H1 (cell line): ENCODE measurements at regions not wholly inside any gene's neighbourhood (a gene's known extent, or its start where the extent isn't known, plus 50 kb on each side); places are given as distances from the start of the nearest gene placed in this dataset.

Experiments
- CTCF ChIA-PET: fragments of 300-600 bp; sonication (Branson Sonifier 250); formaldehyde crosslinking; loops from one replicate; lab custom pipeline; 2021; ENCODE audit not compliant: partially characterized antibody; lab: Charles Lee
- POLR2A ChIA-PET: fragments of 300-600 bp; sonication (Branson Sonifier 250); formaldehyde crosslinking; loops from one replicate; lab custom pipeline; 2021; ENCODE audit warnings: inconsistent platforms; ENCODE audit not compliant: partially characterized antibody; lab: Charles Lee
- DNase-seq, 2 experiments: peaks; one replicate each; pipeline versions ENCODE4 v3.0.0 to v3.0.0-alpha.2; 2010 to 2022; ENCODE audit warnings: low spot score in 2 of 2, low read depth in 1 of 2, mixed read lengths in 1 of 2
- FAIRE-seq: peaks from 2 replicates; lab custom pipeline; 2011; peaks lifted over from hg19 to GRCh38; lab: Jason Lieb, UNC
- H2AFZ ChIP-seq: 2 replicates; pipeline ENCODE4 v1.8.1; 2012; ENCODE audit warnings: low read length, inconsistent platforms
- H2AK5ac ChIP-seq: 2 replicates; pipeline ENCODE4 v1.6.1; 2013; ENCODE audit warnings: low read depth, low read length
- H2BK120ac ChIP-seq: replicated peaks from 2 replicates; pipeline ENCODE3; 2013; ENCODE audit warnings: low read depth, low read length, inconsistent platforms
- H2BK12ac ChIP-seq: 2 replicates; pipeline ENCODE4 v1.6.1; 2013; ENCODE audit warnings: low read depth, low read length
- H2BK15ac ChIP-seq: 2 replicates; pipeline ENCODE4 v1.6.1; 2013; ENCODE audit warnings: low read length
- H2BK20ac ChIP-seq: 2 replicates; pipeline ENCODE4 v1.6.1; 2013; ENCODE audit warnings: low read length
- H2BK5ac ChIP-seq: 2 replicates; pipeline ENCODE4 v1.6.1; 2013; ENCODE audit warnings: low read depth, low read length
- H3K14ac ChIP-seq: 2 replicates; pipeline ENCODE4 v1.6.1; 2013; ENCODE audit warnings: inconsistent platforms; ENCODE audit not compliant: insufficient read length
- H3K18ac ChIP-seq: 2 replicates; pipeline ENCODE4 v1.6.1; 2013; ENCODE audit warnings: low read length; ENCODE audit errors: extremely low read depth
- H3K23ac ChIP-seq: 2 replicates; pipeline ENCODE4 v1.6.1; 2013; ENCODE audit warnings: inconsistent platforms; ENCODE audit not compliant: insufficient read length
- H3K23me2 ChIP-seq: 2 replicates; pipeline ENCODE4 v1.6.1; 2013; ENCODE audit warnings: low read depth, low read length
- H3K27ac ChIP-seq: 2 replicates; pipeline ENCODE4 v1.6.1; 2011; ENCODE audit warnings: low read depth, low read length, inconsistent platforms
- H3K27me3 ChIP-seq, 4 experiments: replicated peaks in 1 of 4; 1 replicate in 1 of 4; 2 replicates in 3 of 4; pipeline versions ENCODE4 v1.6.1 to v1.8.1; 2011 to 2013; ENCODE audit warnings: low read length in 3 of 4, mild to moderate bottlenecking in 3 of 4, inconsistent platforms in 2 of 4, mixed read lengths in 2 of 4, moderate library complexity in 1 of 4; ENCODE audit not compliant: control insufficient read depth in 3 of 4, insufficient read depth in 3 of 4; ENCODE audit errors: extremely low read depth in 1 of 4
- H3K36me3 ChIP-seq, 4 experiments: 2 replicates each; pipeline versions ENCODE4 v1.6.1 to v1.8.1; 2011 to 2013; ENCODE audit warnings: mild to moderate bottlenecking in 4 of 4, low read length in 3 of 4, moderate library complexity in 2 of 4, control low read depth in 1 of 4, inconsistent platforms in 1 of 4; ENCODE audit not compliant: insufficient read depth in 4 of 4, control insufficient read depth in 2 of 4
- H3K4ac ChIP-seq: replicated peaks from 2 replicates; pipeline ENCODE3; 2013; ENCODE audit warnings: low read length, low read depth, mixed read lengths, inconsistent platforms; ENCODE audit not compliant: insufficient read length
- H3K4me1 ChIP-seq, 4 experiments: replicated peaks in 1 of 4; 1 replicate in 1 of 4; 2 replicates in 3 of 4; pipeline versions ENCODE4 v1.6.1 to v1.8.1; 2011 to 2013; ENCODE audit warnings: low read length in 3 of 4, inconsistent platforms in 2 of 4, mixed read lengths in 1 of 4; ENCODE audit not compliant: insufficient read depth in 4 of 4, control insufficient read depth in 3 of 4
- H3K4me2 ChIP-seq, 2 experiments: 2 replicates each; pipeline versions ENCODE4 v1.6.1 to v1.8.1; 2011 to 2013; ENCODE audit warnings: low read depth in 2 of 2, low read length in 2 of 2, control low read depth in 1 of 2, inconsistent platforms in 1 of 2, mild to moderate bottlenecking in 1 of 2; ENCODE audit not compliant: insufficient read depth in 1 of 2
- H3K4me3 ChIP-seq, 4 experiments: fragments of 200-600, 300-600 bp in 1 of 4; sonication (generic), shearing (Covaris generic), sonication (Bioruptor Twin) in 1 of 4; 2 replicates each; pipeline versions ENCODE4 v1.5.1 to v1.8.1; 2011 to 2016; ENCODE audit warnings: low read length in 4 of 4, low read depth in 3 of 4, control low read depth in 2 of 4, inconsistent platforms in 2 of 4, mild to moderate bottlenecking in 2 of 4, mixed read lengths in 1 of 4, moderate library complexity in 1 of 4; ENCODE audit not compliant: insufficient read depth in 2 of 4; ENCODE audit errors: extremely low read depth in 1 of 4
- H3K56ac ChIP-seq: replicated peaks from 2 replicates; pipeline ENCODE3; 2013; ENCODE audit warnings: low read depth, mild to moderate bottlenecking, mixed read lengths, low read length, inconsistent platforms; ENCODE audit not compliant: insufficient read length
- H3K79me1 ChIP-seq: 2 replicates; pipeline ENCODE4 v1.6.1; 2013; ENCODE audit warnings: low read depth, low read length, control low read depth
- H3K79me2 ChIP-seq, 2 experiments: 2 replicates each; pipeline versions ENCODE4 v1.6.1 to v1.8.1; 2012 to 2013; ENCODE audit warnings: low read length in 2 of 2, mild to moderate bottlenecking in 2 of 2, inconsistent platforms in 1 of 2; ENCODE audit not compliant: insufficient read depth in 2 of 2, control insufficient read depth in 1 of 2
- H3K9ac ChIP-seq, 4 experiments: replicated peaks in 1 of 4; 1 replicate in 1 of 4; 2 replicates in 3 of 4; pipeline versions ENCODE4 v1.6.1 to v1.8.1; 2011 to 2013; ENCODE audit warnings: low read depth in 3 of 4, low read length in 3 of 4, control low read depth in 2 of 4, mild to moderate bottlenecking in 2 of 4, moderate library complexity in 2 of 4, inconsistent platforms in 1 of 4; ENCODE audit errors: extremely low read depth in 1 of 4
- H3K9me3 ChIP-seq, 2 experiments: 2 replicates each; pipeline versions ENCODE4 v1.6.1 to v1.8.1; 2012 to 2013; ENCODE audit warnings: mild to moderate bottlenecking in 2 of 2, moderate library complexity in 2 of 2, control low read depth in 1 of 2, inconsistent platforms in 1 of 2, low read depth in 1 of 2, low read length in 1 of 2, mixed read lengths in 1 of 2; ENCODE audit not compliant: insufficient read depth in 2 of 2
- H4K20me1 ChIP-seq, 2 experiments: replicated peaks in 1 of 2; 2 replicates each; pipeline versions ENCODE3 to v1.8.1; 2011 to 2013; ENCODE audit warnings: inconsistent platforms in 2 of 2, low read length in 2 of 2, mild to moderate bottlenecking in 1 of 2; ENCODE audit not compliant: insufficient read depth in 2 of 2, control insufficient read depth in 1 of 2
- H4K5ac ChIP-seq: 2 replicates; pipeline ENCODE4 v1.6.1; 2013; ENCODE audit warnings: low read length, low read depth, mixed read lengths, inconsistent platforms; ENCODE audit not compliant: insufficient read length
- H4K8ac ChIP-seq: 2 replicates; pipeline ENCODE4 v1.8.0; 2013; ENCODE audit warnings: mild to moderate bottlenecking, moderate library complexity, low read length, inconsistent platforms; ENCODE audit not compliant: insufficient read depth; ENCODE audit errors: extremely low read depth
- H4K91ac ChIP-seq: replicated peaks from 2 replicates; pipeline ENCODE3; 2013; ENCODE audit warnings: low read length, mixed read lengths, inconsistent platforms; ENCODE audit not compliant: insufficient read length
- ATF3 ChIP-seq: IDR thresholded peaks from 2 replicates; pipeline ENCODE4 v1.6.1; 2011; ENCODE audit warnings: low read depth, mild to moderate bottlenecking, low read length; ENCODE audit not compliant: insufficient read depth
- BACH1 ChIP-seq: IDR thresholded peaks from 2 replicates; pipeline ENCODE4 v1.6.1; 2012; ENCODE audit warnings: low read length, improper control_type of control experiment
- CBX8 ChIP-seq: fragments of 300-800, 300-1000 bp; sonication (generic); IDR thresholded peaks from 2 replicates; pipeline ENCODE4 v1.7.1; 2016; ENCODE audit warnings: low read depth, low read length, borderline replicate concordance
- PHF8 ChIP-seq: fragments of 200-600 bp; sonication (generic); conservative IDR thresholded peaks from 2 replicates; pipeline ENCODE4 v1.7.1; 2012; ENCODE audit warnings: low read depth, mild to moderate bottlenecking, inconsistent platforms, low read length, moderate library complexity
- POU5F1 ChIP-seq: IDR thresholded peaks from 2 replicates; pipeline ENCODE4 v1.6.1; 2011; ENCODE audit warnings: low read depth, mild to moderate bottlenecking, low read length, moderate library complexity
- TAF1 ChIP-seq: IDR thresholded peaks from 2 replicates; pipeline ENCODE4 v1.6.1; 2011; ENCODE audit warnings: mild to moderate bottlenecking, low read depth, low read length
- WGBS, 2 experiments: shearing (Covaris generic) in 1 of 2; methylation state at CpG; one replicate each; pipeline versions ENCODE4 v1.1.6 to v1.1.7; 2013 to 2015; ENCODE audit warnings: low lambda C conversion rate in 2 of 2, mixed read lengths in 2 of 2, inconsistent platforms in 1 of 2, low coverage in 1 of 2, missing lambda C conversion rate in 1 of 2; ENCODE audit not compliant: insufficient replicate concordance in 2 of 2, insufficient coverage in 1 of 2, insufficient read length in 1 of 2; ENCODE audit errors: extremely low coverage in 1 of 2, missing lambda C conversion rate in 1 of 2; 5-methylcytosine and 5-hydroxymethylcytosine counted together

GRCh38 chr2:5444168-5444567 lies 248.0 kb upstream of the SOX11 start:
- no peak overlapping the region for H2AFZ ChIP-seq

More at GRCh38 chr2:5444168-5444567, 248.0 kb upstream of the SOX11 start:
- no peaks in the 10 kb centered on the region for H3K4me1 ChIP-seq
- H3K14ac ChIP-seq = no peak overlapping the region
- no peaks in the 10 kb centered on the region for H3K9me3 ChIP-seq
- ChIA-PET POLR2A (no interaction called here), CTCF (interaction anchor here (1.7 kb wide), 1 partner anchor 78 kb away, joined by 4 read pairs; no protein-coding TSS in a partner anchor)
- H3K4ac ChIP-seq = no peak overlapping the region
- no peaks in the 10 kb centered on the region for H3K36me3 ChIP-seq
- no peaks in the 10 kb centered on the region for H4K20me1 ChIP-seq
- no peak overlapping the region for H3K4me3 ChIP-seq
- H2BK15ac ChIP-seq = no peak overlapping the region
- H3K4me2 ChIP-seq = no peak overlapping the region
- H3K18ac ChIP-seq = no peak overlapping the region
- no peak overlapping the region for H4K5ac ChIP-seq
- TF ChIP-seq PHF8 (no peak), TAF1 (no peak), CBX8 (no peak), POU5F1 (no peak), ATF3 (no peak), BACH1 (no peak)
- DNase-seq = no peak
- H3K27me3 ChIP-seq = no peaks in the 10 kb centered on the region
- H3K9ac ChIP-seq = no peak overlapping the region
- H2BK12ac ChIP-seq = no peak overlapping the region
- H2BK20ac ChIP-seq = no peak overlapping the region
- peaks cover 5% of the 10 kb centered on the region; the same call in 1 of the 2 replicates for H3K23me2 ChIP-seq
- H2AK5ac ChIP-seq = no peak overlapping the region
- H3K79me1 ChIP-seq = no peaks in the 10 kb centered on the region
- H4K91ac ChIP-seq = peak overlapping the region; percentile 23
- H4K8ac ChIP-seq = no peak overlapping the region; the same call in 1 of the 2 replicates
- WGBS, 2 experiments = 97% methylated on average over 16 of the region's 16 CpGs; no CpG with 5 or more reads in 1 of the 2 experiments
- H2BK120ac ChIP-seq = no peak overlapping the region
- H3K79me2 ChIP-seq = no peaks in the 10 kb centered on the region
- H3K56ac ChIP-seq = no peak overlapping the region
- FAIRE-seq = no peak
- no peak overlapping the region for H2BK5ac ChIP-seq
- no peak overlapping the region for H3K23ac ChIP-seq
- H3K27ac ChIP-seq = no peak overlapping the region
